ENCODE measurements at regions not wholly inside any gene's neighbourhood (a gene's known extent, or its start where the extent isn't known, plus 50 kb on each side); places are given as distances from the start of the nearest gene placed in this dataset.
A peak's percentile ranks its signal among the peaks of the same experiment; 100 is the strongest.
"Not testable (repeated sequence)": the region's sequence is repeated elsewhere in the genome, so short reads cannot be mapped to it uniquely, and the experiment has no call there.

DNA sequence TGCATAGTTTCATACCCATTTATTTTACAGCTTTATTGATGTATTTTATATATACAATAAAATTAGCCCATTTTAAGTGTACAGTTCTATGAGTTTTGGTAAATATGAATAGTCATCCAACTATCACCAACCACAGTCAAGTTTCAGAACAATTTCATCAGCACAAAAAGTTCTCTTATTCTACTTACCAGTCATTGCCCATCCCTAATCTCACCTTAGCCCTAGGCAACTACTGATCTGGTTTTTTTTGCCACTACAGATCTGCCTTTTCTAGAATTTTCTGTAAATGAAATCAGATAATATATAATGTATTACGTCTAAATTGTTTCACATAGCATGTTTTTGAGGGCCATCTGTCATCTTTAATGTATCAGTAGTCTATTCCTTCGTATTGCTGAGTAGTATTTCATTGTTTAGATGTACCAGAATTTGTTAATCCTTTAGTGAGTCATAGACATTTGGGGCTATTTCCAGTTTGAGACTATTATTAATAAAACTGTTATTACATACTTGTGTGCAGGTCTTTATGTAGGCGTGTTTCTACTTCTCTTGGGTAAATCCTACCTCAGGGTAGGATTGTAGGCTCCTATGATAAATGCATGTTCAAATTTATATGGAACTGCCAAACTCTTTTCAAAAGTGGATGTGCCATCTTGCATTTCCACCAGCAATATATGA is 198.5 kb upstream of the ADAMTSL1 start:
- intact Hi-C loops (cut with DNase I), result no loop called here
- ATAC-seq, result no peak

DNA sequence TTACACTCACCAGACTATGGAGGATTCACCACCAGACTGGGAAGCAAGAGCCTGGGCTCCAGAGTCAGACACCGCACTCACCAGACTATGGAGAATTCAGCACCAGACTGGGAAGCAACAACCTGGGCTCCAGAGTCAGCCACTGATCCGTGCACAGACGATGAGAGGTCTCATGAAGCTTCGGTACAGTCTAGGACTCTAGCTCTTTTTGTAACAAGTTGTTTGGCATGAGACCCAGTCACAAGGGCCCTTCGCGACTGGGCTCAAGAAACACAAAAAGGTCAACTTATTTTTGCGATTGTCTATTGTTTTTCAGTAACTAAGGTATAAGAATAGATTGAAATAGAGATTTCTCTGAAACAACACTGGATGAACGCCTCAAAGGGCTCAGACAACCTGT is 192.7 kb upstream of the ADAMTSL1 start:
- intact Hi-C loops (cut with DNase I), result no loop called here
- no peak for DNase-seq (ENCODE audit: missing footprints)
- ATAC-seq, result no peak

More for the DNA sequence above, 198.5 kb upstream of the ADAMTSL1 start:
- DNase-seq (ENCODE audit: missing footprints), result no peak

DNA sequence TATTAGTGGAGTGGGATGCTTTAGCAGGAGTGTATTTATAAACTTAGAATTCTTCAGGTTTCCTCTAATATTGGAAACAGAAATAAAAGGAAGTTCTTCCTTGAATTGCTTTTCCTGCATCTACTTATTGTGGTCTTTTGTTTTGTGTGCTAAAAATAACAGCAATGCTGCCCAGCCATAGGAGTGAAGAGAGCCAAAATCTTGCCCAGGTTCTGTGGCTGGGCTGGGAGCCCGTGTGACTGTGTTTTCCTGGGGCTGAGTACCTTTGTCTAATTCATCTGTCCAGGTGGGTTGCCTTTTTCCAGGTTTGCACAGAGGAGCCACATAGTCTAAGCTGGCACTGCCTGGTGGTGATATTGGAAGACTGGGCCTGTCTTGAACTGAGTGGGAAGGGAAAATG is 179.7 kb upstream of the ADAMTSL1 start:
- no peak for ATAC-seq
- intact Hi-C loops (cut with DNase I), result no loop called here

GRCh38 chr9:18296702-18297055 is 177.3 kb upstream of the ADAMTSL1 start:
- DNase-seq (ENCODE audit: missing footprints), result no peak
- intact Hi-C loops (cut with DNase I), result no loop called here
- ATAC-seq, result no peak

More for the DNA sequence above, 179.7 kb upstream of the ADAMTSL1 start:
- no peak for DNase-seq (ENCODE audit: missing footprints)

- DNase-seq (ENCODE audit: missing footprints) (no peak), ATAC-seq (no peak)
- intact Hi-C loops (cut with DNase I), result no loop called here
Measured at GRCh38 chr9:18297056-18297841, 176.7 kb upstream of the ADAMTSL1 start.

DNA sequence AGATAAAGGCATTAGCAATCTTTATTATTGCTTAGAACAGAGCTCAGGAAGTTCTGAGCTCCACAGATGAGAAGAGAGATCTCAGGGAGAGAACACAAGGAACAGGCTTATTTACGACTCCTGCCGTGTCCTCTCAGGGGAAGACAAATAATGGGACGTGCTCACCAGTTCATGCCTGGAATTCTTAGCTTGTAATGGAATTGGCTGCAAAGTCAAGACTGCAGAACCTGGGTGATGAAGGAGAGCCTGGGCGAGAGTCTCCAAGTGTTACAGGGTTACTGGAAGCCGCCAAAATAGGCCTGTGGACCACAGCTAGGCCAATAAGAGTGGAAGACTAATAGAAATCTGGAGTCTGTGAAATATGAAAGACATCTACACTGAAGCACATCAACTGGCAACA is 174.5 kb upstream of the ADAMTSL1 start:
- ATAC-seq (no peak), DNase-seq (ENCODE audit: missing footprints) (no peak)
- intact Hi-C loops (cut with DNase I), result no loop called here

DNA sequence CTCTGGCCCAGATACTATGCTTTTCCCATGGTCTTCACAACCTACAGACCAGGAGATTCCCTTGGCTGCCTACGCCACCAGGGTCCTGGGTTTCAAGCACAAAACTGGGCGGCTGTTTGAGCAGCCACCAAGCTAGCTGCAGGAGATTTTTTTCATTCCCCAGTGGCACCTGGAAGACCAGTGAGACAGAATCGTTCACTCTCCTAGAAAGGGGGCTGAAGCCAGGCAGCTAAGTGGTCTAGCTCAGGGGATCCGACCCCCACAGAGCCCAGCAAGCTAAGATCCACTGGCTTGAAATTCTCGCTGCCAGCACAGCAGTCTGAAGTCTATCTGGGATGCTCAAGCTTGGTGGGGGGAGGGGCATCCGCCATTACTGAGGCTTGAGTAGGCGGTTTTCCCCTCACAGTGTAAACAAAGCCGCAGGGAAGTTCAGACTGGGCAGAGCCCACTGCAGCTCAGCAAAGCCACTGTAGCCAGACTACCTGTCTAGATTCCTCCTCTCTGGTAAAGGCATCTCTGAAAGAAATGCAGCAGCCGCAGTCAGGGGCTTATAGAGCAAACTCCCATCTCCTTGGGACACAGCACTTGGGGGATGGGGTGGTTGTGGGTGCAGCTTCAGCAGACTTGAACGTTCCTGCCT is 168.7 kb upstream of the ADAMTSL1 start:
- intact Hi-C loops (cut with DNase I); ATAC-seq; DNase-seq (ENCODE audit: missing footprints): not testable (repeated sequence)

GRCh38 chr9:18314316-18314715 is 159.6 kb upstream of the ADAMTSL1 start:
- no peak for ATAC-seq
- intact Hi-C loops (cut with DNase I), result no loop called here
- no peak for DNase-seq (ENCODE audit: missing footprints)

- intact Hi-C loops (cut with DNase I), result no loop called here
- DNase-seq (ENCODE audit: missing footprints) (no peak), ATAC-seq (no peak)
Measured at GRCh38 chr9:18317896-18318295, 156.1 kb upstream of the ADAMTSL1 start.

DNA sequence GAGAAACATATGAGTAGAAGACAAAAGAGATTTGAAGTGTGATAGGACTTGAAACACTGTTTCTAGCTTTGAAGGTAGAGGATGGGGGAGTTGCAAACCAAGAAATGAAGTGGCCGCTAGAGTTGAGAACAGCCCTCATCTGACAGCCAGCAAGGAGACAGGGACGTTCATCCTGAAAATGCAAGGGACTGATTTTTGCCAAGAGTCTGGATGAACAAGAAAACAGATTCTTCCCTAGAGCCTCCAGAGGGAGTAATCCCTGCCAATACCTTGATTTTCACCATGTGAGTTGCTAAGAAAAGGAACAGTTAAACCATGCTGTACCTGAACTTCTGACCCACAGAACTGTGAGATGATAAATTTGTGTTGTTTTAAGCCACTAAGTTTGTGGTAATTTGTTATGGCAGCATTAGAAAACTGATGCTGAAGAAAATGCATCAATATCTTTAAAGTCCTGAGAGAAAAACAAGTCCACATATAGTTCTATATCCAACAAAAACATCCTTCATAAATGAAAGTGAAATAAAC is 154.0 kb upstream of the ADAMTSL1 start:
- ATAC-seq (no peak), DNase-seq (ENCODE audit: missing footprints) (no peak)
- intact Hi-C loops (cut with DNase I), result no loop called here

DNA sequence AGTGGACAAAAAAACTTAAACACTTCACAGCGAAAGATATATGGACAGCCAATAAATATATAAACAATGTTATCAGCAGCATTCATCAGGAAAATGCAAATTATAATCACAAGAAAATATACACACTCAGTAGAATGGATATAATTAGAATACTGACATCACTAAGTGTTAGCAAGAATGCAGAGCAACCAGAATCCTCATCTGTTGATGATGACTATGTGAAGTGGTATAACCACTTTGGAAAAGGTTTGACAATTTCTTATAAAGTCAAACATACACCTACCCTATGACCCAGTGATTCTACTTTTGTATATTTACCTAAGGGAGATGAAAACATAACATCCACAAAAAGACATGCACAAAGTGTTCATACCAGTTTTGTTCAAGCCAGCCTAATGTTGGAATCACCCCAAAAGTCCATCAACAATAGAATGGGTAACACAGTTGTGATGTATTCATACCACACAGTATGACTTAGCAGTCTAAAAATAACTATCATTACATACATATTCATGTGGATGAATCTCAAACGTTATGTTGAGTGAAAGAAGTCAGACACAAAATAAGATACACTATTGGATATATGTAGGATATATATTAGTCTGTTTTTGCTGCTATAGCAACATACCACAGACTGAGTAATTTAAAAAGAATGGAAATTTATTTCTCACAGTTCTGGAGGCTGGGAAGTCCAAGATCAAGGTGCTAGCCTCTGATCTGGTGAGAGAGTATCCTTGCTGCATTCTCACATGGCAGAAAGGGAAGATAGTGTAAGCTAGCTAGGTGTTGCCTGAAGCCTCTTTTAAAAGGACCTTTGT is 148.8 kb upstream of the ADAMTSL1 start:
- no peak for ATAC-seq
- DNase-seq (ENCODE audit: missing footprints), result no peak
- intact Hi-C loops (cut with DNase I), result no loop called here

GRCh38 chr9:18325746-18326011 is 148.3 kb upstream of the ADAMTSL1 start:
- intact Hi-C loops (cut with DNase I); ATAC-seq: not testable (repeated sequence)
- DNase-seq (ENCODE audit: missing footprints), result peak; percentile 56

DNA sequence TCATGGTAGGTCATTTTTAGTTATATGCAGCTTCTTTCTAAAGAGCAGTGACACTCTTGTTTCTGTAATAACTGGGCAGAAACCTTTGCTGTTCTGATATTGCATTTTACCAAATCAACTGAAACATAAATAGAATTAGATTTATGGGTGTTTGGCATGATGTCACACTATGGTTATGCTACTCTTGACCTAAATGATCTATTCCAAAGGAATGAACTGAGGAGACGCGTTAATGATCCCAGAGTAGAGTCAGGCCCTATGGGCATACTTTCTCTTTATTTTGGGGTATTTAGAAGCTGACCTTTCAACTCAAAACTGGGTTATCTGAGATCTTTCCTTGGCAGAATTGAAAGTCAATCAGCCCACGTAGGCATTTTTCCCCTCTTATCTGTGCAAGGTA is 146.8 kb upstream of the ADAMTSL1 start:
- DNase-seq (ENCODE audit: missing footprints), result no peak
- ATAC-seq, result no peak
- intact Hi-C loops (cut with DNase I), result no loop called here

- intact Hi-C loops (cut with DNase I), result no loop called here
- ATAC-seq (no peak), DNase-seq (ENCODE audit: missing footprints) (no peak)
Measured at GRCh38 chr9:18330401-18331309, 143.3 kb upstream of the ADAMTSL1 start.

DNA sequence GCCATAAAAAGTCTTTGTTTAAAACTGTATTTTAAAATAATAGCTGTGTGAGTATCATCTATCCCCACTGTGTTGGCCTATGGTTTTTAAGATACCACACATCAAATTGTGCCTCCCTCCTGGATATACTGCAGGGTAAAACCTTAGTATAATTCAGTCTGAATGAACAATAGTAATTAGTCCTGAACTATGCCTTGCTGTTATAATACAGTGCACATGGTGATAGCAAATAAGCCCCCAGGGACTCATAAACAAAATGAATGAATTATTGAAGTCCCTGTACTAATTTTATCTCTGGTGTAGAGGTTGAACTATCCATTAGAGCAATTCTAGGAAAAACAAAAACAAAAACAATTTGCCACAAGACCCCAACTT is 142.7 kb upstream of the ADAMTSL1 start:
- DNase-seq (ENCODE audit: missing footprints), result no peak
- no peak for ATAC-seq

GRCh38 chr9:18331808-18332209 is 142.1 kb upstream of the ADAMTSL1 start:
- DNase-seq (ENCODE audit: missing footprints) (no peak), ATAC-seq (no peak)
- intact Hi-C loops (cut with DNase I), result no loop called here

More for the DNA sequence above, 142.7 kb upstream of the ADAMTSL1 start:
- intact Hi-C loops (cut with DNase I), result no loop called here

- intact Hi-C loops (cut with DNase I), result no loop called here
- DNase-seq (ENCODE audit: missing footprints) (no peak), ATAC-seq (no peak)
Measured at GRCh38 chr9:18333157-18333556, 140.8 kb upstream of the ADAMTSL1 start.

GRCh38 chr9:18335825-18336224 is 138.1 kb upstream of the ADAMTSL1 start:
- ATAC-seq (no peak), DNase-seq (ENCODE audit: missing footprints) (no peak)
- intact Hi-C loops (cut with DNase I), result no loop called here

Measured in Right ventricle myocardium inferior (tissue), 1 donor.